Posterior cingulate gyrus (tissue), 11 donors: ENCODE measurements at regions not wholly inside any gene's neighbourhood (a gene's known extent, or its start where the extent isn't known, plus 50 kb on each side); places are given as distances from the start of the nearest gene placed in this dataset.

Source experiments
- DNase-seq, 10 donors: peaks; one replicate each; pipeline versions ENCODE4 v3.0.0 to v3.0.0-alpha.2; 2020 to 2021; ENCODE audit warnings: mixed read lengths in 3 of 10
- intact Hi-C: fragments of 100-400 bp; cut with DNase I; formaldehyde crosslinking; loops from one replicate; pipeline ENCODE4 v1.15.1; 2023

DNA sequence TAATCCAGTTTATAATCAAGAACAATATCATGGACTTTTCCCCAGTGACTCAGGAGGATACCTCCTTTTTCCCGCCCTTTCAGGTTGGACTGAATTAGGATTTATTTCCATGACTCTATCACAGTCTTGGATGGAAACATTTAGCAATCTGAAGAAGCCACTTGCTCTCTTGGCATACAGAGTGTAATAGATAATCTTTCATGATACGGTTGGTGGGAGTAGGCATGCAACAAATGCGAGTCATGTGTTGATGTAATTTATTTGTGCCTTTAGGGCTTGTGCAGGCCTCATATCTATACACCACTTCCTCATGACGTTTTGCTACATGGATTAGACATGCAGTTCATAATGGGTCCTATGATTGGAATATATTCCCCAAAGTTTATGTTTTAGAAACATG, 54.2 kb upstream of the MCTP2 start:
- no peak for DNase-seq
- intact Hi-C loops, result no loop called here

- DNase-seq, result no peak
- intact Hi-C loops, result no loop called here
These were observed 55.9 kb upstream of the MCTP2 start for GRCh38 chr15:94175420-94175819.

GRCh38 chr15:94174399-94174802, 57.0 kb upstream of the MCTP2 start:
- intact Hi-C loops, result no loop called here
- no peak for DNase-seq

GRCh38 chr15:94168250-94168649, 63.1 kb upstream of the MCTP2 start:
- no peak for DNase-seq
- intact Hi-C loops, result no loop called here

GRCh38 chr15:94164971-94165370, 66.4 kb upstream of the MCTP2 start:
- intact Hi-C loops, result loop anchor here (2.0 kb wide), 1 partner anchor 160 kb away; no protein-coding TSS in a partner anchor
- DNase-seq, result no peak

GRCh38 chr15:94164202-94164807, 67.1 kb upstream of the MCTP2 start:
- intact Hi-C loops, result loop anchor here (2.0 kb wide), 1 partner anchor 160 kb away; no protein-coding TSS in a partner anchor
- peak in 5 of 10 donors; percentile 11 to 46 (median 37) for DNase-seq

- intact Hi-C loops, result no loop called here
These were observed 68.4 kb upstream of the MCTP2 start for GRCh38 chr15:94162939-94163338.

DNA sequence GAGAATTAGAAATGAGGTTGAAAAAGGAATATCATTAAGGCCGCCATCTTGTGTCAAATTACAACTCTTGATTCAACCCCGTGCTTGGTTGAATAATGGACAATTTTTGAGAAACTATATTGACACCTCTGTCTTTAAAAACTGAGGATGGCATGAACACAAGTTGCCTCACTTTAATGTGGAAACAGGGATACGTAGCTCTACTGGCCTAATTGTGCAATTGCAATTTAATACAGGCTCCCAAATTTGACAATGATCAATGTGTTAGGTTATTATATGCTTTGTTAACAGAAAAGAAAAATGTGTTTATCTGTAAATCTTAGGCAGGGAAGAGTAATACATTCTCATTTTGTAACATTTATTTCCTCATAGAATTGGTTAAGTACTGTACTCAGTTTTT, 77.1 kb upstream of the MCTP2 start:
- intact Hi-C loops, result no loop called here
- no peak for DNase-seq

More at GRCh38 chr15:94162939-94163338, 68.4 kb upstream of the MCTP2 start:
- no peak for DNase-seq

DNA sequence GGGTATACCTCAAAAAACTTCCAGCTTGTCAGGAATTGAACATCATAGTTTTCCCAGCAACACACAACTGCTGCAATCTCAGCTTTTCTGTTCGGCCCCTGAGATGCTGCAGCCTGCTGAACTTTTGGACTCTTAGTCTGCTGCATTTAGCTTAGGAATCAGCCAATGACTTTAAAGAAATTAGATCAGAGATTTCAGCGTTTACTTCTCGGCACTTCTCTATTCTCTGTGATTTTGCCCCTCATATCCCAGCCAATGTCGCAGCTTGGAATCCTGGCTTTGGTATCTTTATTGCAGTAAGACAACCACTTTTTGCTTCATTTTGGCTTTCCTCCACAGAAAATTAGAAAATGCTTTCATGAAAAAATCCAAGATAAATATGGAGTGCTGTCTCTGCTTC, 86.3 kb upstream of the MCTP2 start:
- DNase-seq, result no peak
- intact Hi-C loops, result no loop called here

DNA sequence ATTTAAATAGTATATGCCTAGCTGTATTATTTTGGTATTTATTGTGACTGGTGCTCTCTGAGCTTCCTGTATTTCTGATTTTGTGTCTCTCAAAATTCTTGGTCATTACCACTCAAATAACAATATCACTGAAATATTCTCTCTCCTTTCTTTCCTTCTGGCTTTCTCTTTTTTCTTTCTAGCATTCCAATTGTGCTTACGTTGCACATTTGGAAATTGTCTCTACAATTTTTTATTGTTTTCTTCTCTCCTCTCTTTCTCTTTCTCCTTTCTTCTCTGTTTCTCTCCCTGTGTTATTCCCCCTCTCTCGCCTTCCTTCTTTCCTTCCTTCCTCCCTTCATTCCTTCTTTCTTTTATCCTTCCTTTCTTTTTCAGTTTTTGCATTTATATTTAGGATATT, 89.6 kb upstream of the MCTP2 start:
- intact Hi-C loops, result no loop called here
- no peak for DNase-seq

GRCh38 chr15:94135486-94136147, 95.7 kb upstream of the MCTP2 start:
- intact Hi-C loops, result no loop called here
- no peak for DNase-seq

DNA sequence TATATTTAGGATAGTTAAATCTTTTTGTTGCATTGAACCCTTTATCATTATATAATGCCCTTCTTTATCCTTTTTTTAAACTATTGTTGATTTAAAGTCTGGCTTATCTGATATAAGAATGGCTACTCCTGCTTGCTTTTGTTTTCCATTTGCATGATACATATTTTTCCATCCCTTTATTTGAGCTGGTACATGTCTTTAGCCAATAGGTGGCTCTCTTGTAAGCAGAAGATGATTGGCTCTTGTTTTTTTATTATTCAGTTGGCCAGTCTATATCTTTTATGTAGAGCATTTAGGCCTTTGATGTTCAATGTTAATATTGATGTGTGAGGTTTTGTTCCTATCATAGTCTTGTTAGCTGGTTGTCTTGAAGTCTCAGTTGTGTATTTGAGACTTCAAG, 99.5 kb upstream of the MCTP2 start:
- intact Hi-C loops, result no loop called here
- no peak for DNase-seq

- intact Hi-C loops, result no loop called here
- no peak for DNase-seq
These were observed 100.9 kb upstream of the MCTP2 start for GRCh38 chr15:94130504-94130903.

DNA sequence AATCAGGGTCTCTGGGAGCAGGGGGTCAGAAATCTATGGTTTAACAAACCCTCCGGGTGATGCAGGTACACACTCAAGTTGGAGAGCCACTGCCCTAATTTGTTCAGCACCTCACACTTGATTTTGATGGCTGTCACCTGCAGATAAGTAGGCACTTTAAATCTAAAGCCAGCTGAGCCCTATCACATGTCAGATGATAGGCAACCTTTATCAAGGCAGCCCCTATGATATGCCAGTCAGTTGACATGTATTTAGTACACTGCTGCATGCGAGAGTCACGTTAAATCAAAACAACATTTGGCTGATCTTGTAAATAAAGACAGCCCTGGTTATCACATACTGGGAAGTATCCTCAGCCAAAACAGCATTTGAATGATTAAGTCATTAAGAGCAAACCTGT, 104.4 kb upstream of the MCTP2 start:
- intact Hi-C loops, result no loop called here
- DNase-seq, result no peak

GRCh38 chr15:94125698-94126097, 105.7 kb upstream of the MCTP2 start:
- intact Hi-C loops, result no loop called here
- no peak for DNase-seq

GRCh38 chr15:94125156-94125555, 106.2 kb upstream of the MCTP2 start:
- intact Hi-C loops, result no loop called here
- no peak for DNase-seq

DNA sequence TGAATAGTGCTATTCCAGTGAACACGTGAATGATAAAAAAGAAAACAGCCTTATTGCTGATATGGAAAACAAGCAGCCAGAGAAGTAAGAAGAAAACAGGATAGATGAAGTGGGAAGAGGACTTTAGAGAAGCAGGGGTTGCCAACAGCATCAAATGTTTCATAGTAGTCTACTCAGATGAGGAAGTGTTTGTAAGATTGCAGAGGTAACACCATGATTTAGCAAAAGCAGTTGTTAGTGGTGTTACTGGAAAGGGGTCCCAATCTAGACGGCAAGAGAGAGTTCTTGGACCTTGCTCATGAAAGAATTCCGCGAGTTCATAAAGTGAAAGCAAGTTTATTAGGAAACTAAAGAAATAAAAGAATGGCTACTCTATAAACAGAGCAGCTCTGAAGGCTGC, 108.8 kb upstream of the MCTP2 start:
- intact Hi-C loops, result no loop called here

DNA sequence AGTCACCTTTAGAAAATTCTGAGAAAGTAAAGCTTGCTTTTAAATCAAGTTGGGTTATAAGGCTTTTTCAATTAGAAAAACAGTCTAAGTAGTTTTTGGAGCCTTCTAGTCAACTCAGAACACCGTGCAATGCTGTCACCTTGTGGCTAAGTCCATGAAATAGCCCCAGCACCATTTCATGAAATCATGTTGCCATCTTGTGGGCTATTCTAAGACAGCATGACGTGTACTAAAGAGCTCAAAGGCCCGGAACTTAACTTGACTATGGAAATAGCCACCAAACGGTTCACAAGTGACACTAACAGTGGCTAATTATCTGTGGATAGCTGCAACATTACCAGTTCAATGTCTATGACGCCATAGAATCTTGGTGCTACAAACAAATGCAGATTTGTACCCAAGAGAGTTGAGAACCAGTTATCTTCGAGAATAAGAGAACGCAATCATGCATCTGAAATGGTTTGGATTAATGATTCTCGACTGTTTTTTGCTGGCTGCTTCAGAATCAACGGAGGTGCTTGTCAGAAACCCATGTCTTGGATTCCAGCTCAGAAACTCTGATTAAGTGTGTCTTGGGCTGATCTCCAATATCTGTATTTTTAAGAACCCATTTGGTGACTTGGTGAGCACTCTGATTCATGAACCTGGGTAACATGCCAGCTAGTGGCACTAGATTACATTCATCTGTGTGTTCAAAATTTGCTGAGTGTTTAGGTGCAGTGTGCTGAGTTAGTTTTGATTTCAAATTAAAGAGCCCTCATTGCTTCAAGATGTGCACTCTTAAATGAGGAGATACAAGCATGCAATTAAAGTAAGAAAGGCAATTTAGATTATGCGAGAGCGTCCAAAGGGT, 111.2 kb upstream of the MCTP2 start:
- DNase-seq, result peak in 7 of 10 donors; percentile 29 to 91 (median 59)
- intact Hi-C loops, result loop anchor here (1.0 to 2.0 kb wide), 3 partner anchors 123 to 1090 kb away; partner anchors contain the start of gene RGMA

More for the DNA sequence above, 108.8 kb upstream of the MCTP2 start:
- no peak for DNase-seq

- intact Hi-C loops, result loop anchor here (2.0 kb wide), 1 partner anchor 123 kb away; no protein-coding TSS in a partner anchor
- DNase-seq, result peak in 2 of 10 donors; percentile 39 to 76
These were observed 112.0 kb upstream of the MCTP2 start for GRCh38 chr15:94119298-94119811.

DNA sequence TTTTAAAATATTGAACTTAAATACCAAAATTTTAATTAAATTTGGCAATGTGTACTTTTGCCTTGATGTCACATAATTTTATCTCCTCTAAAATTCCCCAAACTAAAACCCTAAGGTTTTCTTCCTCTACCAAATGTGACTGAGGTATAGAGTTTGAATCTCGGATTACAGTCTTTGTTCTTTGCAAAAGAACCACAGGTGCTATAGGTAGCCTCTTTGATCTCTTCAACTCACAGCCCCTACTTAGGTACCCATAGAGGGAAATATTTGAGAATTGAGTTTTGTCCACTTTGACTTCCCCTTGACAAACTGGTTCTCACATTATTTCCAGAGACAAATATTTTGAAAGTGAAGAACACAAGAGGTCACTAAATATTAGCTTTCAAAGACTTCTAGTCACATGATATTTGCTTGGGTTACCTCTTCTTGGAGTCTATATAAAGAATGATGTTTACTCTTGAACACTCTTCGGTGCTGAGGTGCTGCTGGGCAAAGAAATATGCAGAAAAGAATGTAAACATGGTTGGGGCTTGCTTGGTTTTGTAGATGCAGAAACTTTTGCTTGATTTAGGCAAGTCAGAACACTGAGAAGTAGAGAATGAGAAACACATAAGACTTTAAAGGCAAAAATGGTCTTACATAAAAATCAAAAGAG, 120.8 kb upstream of the MCTP2 start:
- no peak for DNase-seq
- intact Hi-C loops, result no loop called here
